Lung (tissue), 11 donors: ENCODE measurements at regions not wholly inside any gene's neighbourhood (a gene's known extent, or its start where the extent isn't known, plus 50 kb on each side); places are given as distances from the start of the nearest gene placed in this dataset.

Experiments
- ATAC-seq: fragments of 200-7000 bp; cut with Tn5 transposase; one replicate; pipeline ENCODE4 v1.9.1; 2020; ENCODE audit warnings: moderate number of reproducible peaks; ENCODE audit not compliant: insufficient read depth, low FRiP score
- DNase-seq, 3 donors: peaks; one replicate each; pipeline ENCODE4 v3.0.0-alpha.2; 2013 to 2017
- H3K27ac ChIP-seq, 2 donors: one replicate each; pipeline ENCODE4 v1.5.1; 2013; ENCODE audit warnings: mild to moderate bottlenecking in 2 of 2, moderate library complexity in 2 of 2, control low read depth in 1 of 2, inconsistent platforms in 1 of 2, low read depth in 1 of 2, low read length in 1 of 2
- H3K27me3 ChIP-seq, 3 donors: one replicate each; pipeline ENCODE4 v1.5.1; 2013; ENCODE audit warnings: low read length in 2 of 3; ENCODE audit not compliant: control insufficient read depth in 3 of 3, insufficient read depth in 3 of 3
- H3K36me3 ChIP-seq, 4 donors: one replicate each; pipeline ENCODE4 v1.5.1; 2013; ENCODE audit warnings: low read length in 4 of 4, mild to moderate bottlenecking in 1 of 4, moderate library complexity in 1 of 4; ENCODE audit not compliant: control insufficient read depth in 4 of 4, insufficient read depth in 4 of 4
- H3K4me1 ChIP-seq, 5 donors: one replicate each; pipeline ENCODE4 v1.5.1; 2013; ENCODE audit warnings: low read length in 5 of 5, mild to moderate bottlenecking in 2 of 5, moderate library complexity in 1 of 5; ENCODE audit not compliant: control insufficient read depth in 5 of 5, insufficient read depth in 5 of 5
- H3K4me3 ChIP-seq: one replicate; pipeline ENCODE4 v1.5.1; 2013; ENCODE audit warnings: mild to moderate bottlenecking, control low read depth, moderate library complexity
- H3K9ac ChIP-seq, 2 donors: one replicate each; pipeline ENCODE4 v1.5.1; 2013; ENCODE audit warnings: low read length in 2 of 2, control low read depth in 1 of 2; ENCODE audit not compliant: insufficient read depth in 1 of 2
- H3K9me3 ChIP-seq, 4 donors: one replicate each; pipeline ENCODE4 v1.5.1; 2013; ENCODE audit warnings: low read length in 3 of 4, mild to moderate bottlenecking in 1 of 4, moderate library complexity in 1 of 4; ENCODE audit not compliant: control insufficient read depth in 4 of 4, insufficient read depth in 3 of 4
- CTCF ChIP-seq: IDR thresholded peaks from 2 replicates; pipeline ENCODE4 v1.5.1; 2012; ENCODE audit warnings: mild to moderate bottlenecking; ENCODE audit errors: control extremely low read depth, extremely low read depth
- WGBS, 2 donors: extraction: QIAGEN DNeasy Blood & Tissue Kit; methylation state at CpG; one replicate each; pipeline ENCODE4 v1.1.7; 2013; 5-methylcytosine and 5-hydroxymethylcytosine counted together
- donor health status: control.
- donor health status: control.
- donor health status: Bipolar disorder and iron deficiency.
- donor health status: healthy.
- donor health status: DM: yes; HTN: yes; CAD: no.

GRCh38 chr2:187230088-187230487 lies 218.0 kb downstream of the CALCRL start:
- H3K9me3 ChIP-seq: no peaks in the 10 kb centered on the region
- WGBS, 2 donors: 91 to 93% methylated on average over 3 of the region's 3 CpGs
- no peaks in the 10 kb centered on the region for H3K27me3 ChIP-seq
- H3K4me1 ChIP-seq: no peaks in the 10 kb centered on the region
- H3K27ac ChIP-seq: no peak overlapping the region
- no peak overlapping the region for H3K4me3 ChIP-seq
- DNase-seq (no peak), ATAC-seq (no peak)
- H3K9ac ChIP-seq: no peak overlapping the region
- no peaks in the 10 kb centered on the region for H3K36me3 ChIP-seq
- TF ChIP-seq CTCF: no peak

GRCh38 chr2:187228986-187229385 lies 219.1 kb downstream of the CALCRL start:
- ATAC-seq (no peak), DNase-seq (no peak)
- TF ChIP-seq CTCF: no peak
- Histone ChIP-seq H3K4me1 (no peaks in the 10 kb centered on the region), H3K4me3 (no peak overlapping the region), H3K27me3 (no peaks in the 10 kb centered on the region), H3K9me3 (no peaks in the 10 kb centered on the region), H3K9ac (no peak overlapping the region), H3K36me3 (no peaks in the 10 kb centered on the region), H3K27ac (no peak overlapping the region)
- 70 to 75% methylated on average over 1 of the region's 1 CpG for WGBS, 2 donors

- TF ChIP-seq CTCF: no peak
- no peak overlapping the region for H3K9ac ChIP-seq
- no peak overlapping the region for H3K27ac ChIP-seq
- DNase-seq (no peak), ATAC-seq (no peak)
- H3K4me1 ChIP-seq: no peaks in the 10 kb centered on the region
- WGBS, 2 donors: 89 to 93% methylated on average over 3 of the region's 3 CpGs
- H3K27me3 ChIP-seq: no peaks in the 10 kb centered on the region
- no peaks in the 10 kb centered on the region for H3K9me3 ChIP-seq
- no peak overlapping the region for H3K4me3 ChIP-seq
- H3K36me3 ChIP-seq: no peaks in the 10 kb centered on the region
These were observed 223.1 kb downstream of the CALCRL start for GRCh38 chr2:187224989-187225388.

- Histone ChIP-seq H3K27ac (no peak overlapping the region), H3K9ac (no peak overlapping the region), H3K36me3 (no peaks in the 10 kb centered on the region), H3K27me3 (no peaks in the 10 kb centered on the region), H3K9me3 (no peaks in the 10 kb centered on the region), H3K4me3 (no peak overlapping the region), H3K4me1 (no peaks in the 10 kb centered on the region)
- DNase-seq: no peak
- ATAC-seq: no peak
- no peak for TF ChIP-seq CTCF
- WGBS, 2 donors: 87 to 89% methylated on average over 1 of the region's 1 CpG
These were observed 228.0 kb downstream of the CALCRL start for GRCh38 chr2:187220071-187220470.
